ENCODE measurements at regions not wholly inside any gene's neighbourhood (a gene's known extent, or its start where the extent isn't known, plus 50 kb on each side); places are given as distances from the start of the nearest gene placed in this dataset.
A peak's percentile ranks its signal among the peaks of the same experiment; 100 is the strongest.

- no peak for DNase-seq (ENCODE audit: low read depth, low spot score)
Measured at GRCh38 chr3:40989141-40990061, 209.9 kb upstream of the CTNNB1 start.

DNA sequence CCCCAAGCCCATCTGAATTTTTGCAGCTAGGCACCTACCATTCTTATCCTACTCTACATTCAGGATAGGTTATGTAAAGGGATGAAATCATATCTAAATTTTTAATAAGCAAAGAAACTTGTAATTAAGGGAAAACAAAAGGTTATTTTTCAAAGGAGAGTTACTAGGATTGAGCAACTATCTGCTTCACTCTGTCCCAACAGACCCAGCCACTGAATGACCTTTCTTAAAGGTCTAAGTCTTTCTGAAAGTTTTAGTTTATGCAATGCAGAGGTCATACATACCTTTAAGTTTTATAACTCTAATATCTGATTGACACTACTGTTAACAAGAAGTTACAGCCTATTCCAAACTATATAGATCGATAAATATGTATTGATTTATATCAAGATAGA is 209.2 kb upstream of the CTNNB1 start:
- DNase-seq (ENCODE audit: low read depth, low spot score): no peak

GRCh38 chr3:40992023-40992422 is 207.3 kb upstream of the CTNNB1 start:
- no peak for DNase-seq (ENCODE audit: low read depth, low spot score)

DNA sequence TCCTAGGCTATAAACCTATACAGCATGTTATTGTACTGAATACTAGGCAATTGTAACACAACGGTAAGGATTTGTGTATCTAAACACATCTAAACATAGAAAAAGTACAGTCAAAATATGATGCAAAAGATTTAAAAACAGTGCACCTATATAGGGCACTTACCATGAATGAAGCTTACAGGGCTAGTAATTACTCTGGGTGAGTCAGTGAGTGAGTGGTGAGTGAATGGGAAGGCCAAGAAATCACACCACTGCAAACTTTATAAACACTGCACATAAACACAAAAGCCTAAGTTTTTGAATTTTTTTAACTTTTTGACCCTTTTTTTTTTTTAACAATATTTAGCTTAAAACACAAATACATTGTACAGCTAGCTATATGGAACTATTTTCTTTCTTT is 204.7 kb upstream of the CTNNB1 start:
- DNase-seq (ENCODE audit: low read depth, low spot score): no peak

- DNase-seq (ENCODE audit: low read depth, low spot score): no peak
Measured at GRCh38 chr3:40995271-40995670, 204.0 kb upstream of the CTNNB1 start.

DNA sequence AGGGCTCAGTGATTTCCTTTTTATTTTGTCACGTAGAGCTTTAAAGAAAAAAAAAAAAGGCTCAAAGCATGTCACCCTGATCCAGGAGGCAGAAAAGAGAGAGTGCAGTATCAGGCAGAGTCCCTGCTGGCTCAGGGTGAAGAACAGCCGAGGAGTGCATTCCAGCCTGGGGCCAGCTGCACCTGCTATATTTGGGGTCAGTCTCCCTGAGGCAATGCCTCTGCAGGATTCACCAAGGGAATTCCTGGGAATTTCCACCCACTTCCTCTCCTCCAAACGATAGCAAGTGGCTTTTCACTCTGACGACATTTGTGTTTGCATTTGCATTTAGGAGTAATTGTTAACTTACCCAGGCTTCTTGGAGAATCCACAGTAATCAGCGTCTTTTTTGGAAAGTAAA is 202.9 kb upstream of the CTNNB1 start:
- peak; percentile 25 for DNase-seq (ENCODE audit: low read depth, low spot score)

GRCh38 chr3:40996827-40997710 is 202.2 kb upstream of the CTNNB1 start:
- no peak for DNase-seq (ENCODE audit: low read depth, low spot score)

DNA sequence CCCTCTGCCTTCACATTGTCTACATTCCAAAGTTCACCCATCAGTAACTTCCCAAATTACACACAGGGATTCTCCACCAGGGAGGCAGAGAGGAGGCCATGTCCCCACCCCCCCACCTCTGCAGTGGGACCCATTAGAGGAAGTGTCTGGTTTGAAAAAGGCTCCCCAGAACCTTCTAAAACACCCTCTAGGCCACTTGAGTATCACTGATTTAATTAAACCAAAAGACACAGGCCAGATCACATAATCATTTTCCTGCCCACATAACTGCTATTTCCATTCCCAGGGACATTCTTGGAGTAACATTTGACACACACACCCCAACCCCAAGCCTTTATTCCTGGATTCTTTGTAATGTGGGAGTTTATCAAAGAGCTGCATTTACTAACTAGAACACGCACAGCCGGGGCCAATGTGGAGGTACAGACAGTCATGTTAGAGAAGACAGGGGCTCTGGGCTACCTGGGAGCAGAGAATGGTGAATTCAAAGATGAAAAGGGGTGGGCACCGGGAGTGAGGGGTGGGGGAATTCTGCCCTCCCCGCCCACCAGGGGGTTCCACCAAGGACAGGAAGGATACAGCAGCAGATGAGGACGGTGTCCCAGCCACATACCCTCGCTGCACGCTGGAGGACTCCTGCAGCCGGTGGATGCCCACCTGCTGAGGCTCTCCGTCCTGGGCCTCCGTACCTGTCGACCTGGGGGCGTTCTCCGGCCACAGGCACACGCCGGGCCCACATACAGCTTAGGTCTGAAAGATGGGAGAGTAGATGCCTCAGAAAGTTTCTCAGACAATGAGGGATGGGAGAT is 201.4 kb upstream of the CTNNB1 start:
- no peak for DNase-seq (ENCODE audit: low read depth, low spot score)

- DNase-seq (ENCODE audit: low read depth, low spot score): no peak
Measured at GRCh38 chr3:40999682-41000081, 199.6 kb upstream of the CTNNB1 start.

DNA sequence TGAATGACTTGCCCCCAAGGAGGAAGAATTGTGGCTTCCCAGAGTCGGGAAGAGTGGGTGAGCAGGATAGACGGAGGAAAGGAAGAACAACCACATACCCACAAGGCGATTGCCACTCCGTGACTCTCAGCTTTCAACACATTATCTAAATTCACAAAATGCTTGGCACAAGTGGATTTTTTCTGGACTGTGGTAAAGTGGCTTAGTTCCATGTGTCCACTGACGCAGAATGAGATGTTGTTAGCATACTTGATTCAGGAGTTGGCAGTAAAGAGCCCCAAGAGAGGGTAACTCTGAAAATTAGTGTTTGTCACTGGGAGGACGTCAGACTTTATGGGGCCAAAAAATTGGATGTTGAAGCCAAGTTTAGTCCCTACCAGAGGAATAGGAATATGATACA is 198.8 kb upstream of the CTNNB1 start:
- no peak for DNase-seq (ENCODE audit: low read depth, low spot score)

GRCh38 chr3:41001556-41001955 is 197.7 kb upstream of the CTNNB1 start:
- no peak for DNase-seq (ENCODE audit: low read depth, low spot score)

DNA sequence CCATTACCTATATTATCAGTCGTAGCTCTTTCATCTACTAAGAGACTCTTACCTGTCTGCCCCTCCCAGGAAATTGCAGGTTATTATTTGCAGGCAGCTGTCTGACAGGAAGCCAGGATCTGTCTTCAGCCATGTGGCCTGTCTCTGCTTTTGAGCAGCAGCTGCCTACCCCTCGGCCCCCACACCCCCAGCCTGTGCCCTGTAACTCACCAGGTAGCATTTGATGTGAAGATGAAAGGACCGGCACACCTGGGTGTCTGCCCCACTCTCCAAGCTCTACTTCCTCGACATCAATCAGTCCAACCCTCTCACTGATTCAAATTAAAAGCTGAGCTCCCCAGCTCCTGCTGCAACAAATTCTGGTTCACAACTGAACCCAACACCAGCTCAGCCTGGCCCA is 197.2 kb upstream of the CTNNB1 start:
- DNase-seq (ENCODE audit: low read depth, low spot score): no peak

- DNase-seq (ENCODE audit: low read depth, low spot score): no peak
Measured at GRCh38 chr3:41007399-41007798, 191.9 kb upstream of the CTNNB1 start.

GRCh38 chr3:41011854-41012253 is 187.5 kb upstream of the CTNNB1 start:
- no peak for DNase-seq (ENCODE audit: low read depth, low spot score)

- DNase-seq (ENCODE audit: low read depth, low spot score): no peak
Measured at GRCh38 chr3:41018855-41019254, 180.4 kb upstream of the CTNNB1 start.

DNA sequence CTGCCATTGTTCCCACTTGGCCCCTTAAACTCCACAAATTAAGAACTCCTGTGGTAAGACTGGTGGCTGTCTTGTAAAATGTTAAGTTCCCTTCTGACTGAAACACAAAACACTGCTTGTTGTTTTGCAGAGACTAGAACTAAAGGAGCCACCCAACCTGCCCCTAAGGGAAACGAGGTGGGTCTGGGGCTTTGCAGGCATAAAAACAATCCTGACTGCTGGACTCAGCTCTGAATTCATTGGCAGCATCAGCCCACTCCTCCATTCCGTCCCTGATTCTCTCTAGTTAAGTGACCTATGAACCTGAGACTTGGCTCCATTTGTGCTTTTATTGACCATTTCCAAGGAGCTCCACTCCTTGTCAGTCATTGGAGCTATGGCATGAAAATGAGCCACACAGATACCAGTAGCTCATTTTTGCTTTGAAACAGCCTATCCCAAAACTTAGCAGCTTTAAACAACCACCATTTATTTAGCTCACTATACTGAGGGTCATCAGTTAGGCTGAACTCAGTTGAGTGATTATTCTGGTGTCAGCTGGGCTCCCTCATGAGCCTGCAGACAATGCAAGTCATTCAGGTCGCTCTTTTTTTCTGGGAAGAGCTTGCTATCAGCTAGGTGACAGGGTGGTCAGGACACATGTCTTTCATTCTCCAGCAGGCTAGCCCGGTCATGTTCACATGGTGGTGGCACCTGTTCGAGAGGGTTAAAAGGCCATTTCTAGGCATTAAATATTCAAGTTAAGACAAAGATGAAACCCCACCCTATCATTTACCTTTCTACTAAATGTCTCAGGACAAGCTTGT is 175.1 kb upstream of the CTNNB1 start:
- no peak for DNase-seq (ENCODE audit: low read depth, low spot score)

DNA sequence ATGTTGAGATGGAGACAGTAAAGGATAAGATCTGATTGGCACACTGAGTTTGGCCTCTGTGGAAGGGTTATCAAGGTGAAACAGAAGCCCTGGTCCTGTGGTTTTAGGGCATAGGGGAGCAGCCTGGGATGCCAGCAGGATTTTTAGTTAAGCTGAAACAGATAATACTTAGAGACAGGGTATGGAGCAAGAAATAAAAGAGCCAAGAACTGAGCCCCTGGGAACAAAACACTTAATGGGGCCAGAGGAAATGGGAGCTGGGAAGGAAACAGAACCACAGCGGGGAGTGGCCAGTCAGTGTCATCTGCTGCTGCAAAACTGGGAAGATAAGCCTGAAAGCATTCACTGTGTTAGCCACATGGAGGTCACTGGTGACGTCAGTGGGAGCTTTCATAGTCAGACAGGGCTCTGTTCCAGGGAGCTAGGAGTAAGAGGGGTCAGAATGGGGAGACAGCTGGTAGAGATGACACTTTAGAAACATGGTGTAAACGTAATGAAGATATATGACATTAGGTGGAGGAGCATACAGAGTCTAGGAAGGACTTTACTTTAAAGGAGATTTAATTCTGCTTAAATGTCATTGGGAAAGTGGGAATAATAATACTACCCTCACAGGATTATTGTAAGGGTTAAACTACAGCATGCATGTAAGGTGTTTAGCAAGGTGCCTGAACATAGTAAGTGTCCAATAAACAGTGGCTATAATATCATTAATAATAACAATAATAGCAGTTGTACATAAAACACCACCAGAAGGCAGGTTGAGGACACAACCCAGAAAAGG is 172.7 kb upstream of the CTNNB1 start:
- no peak for DNase-seq (ENCODE audit: low read depth, low spot score)

GRCh38 chr3:41029356-41029755 is 169.9 kb upstream of the CTNNB1 start:
- no peak for DNase-seq (ENCODE audit: low read depth, low spot score)

GRCh38 chr3:41030220-41030619 is 169.1 kb upstream of the CTNNB1 start:
- DNase-seq (ENCODE audit: low read depth, low spot score): no peak

DNA sequence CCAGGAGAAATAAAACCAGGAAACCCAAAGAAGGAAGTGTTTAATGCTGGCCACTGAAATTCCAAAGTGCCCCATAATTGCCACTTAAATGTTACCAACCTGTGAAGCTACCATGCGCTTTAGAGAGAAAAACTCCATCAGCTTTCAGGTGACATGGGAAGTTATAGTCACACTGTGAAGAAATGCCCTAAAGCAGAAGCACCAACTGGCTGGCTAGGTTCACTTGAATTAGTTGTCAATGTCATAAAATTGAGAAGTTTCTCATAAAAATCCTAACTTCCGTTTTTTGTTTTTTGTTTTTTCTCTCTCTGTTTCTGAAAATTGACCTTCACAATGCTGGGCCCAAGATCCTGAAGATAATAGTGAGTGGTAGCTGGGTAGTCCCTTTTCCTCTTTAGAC is 167.9 kb upstream of the CTNNB1 start:
- DNase-seq (ENCODE audit: low read depth, low spot score): no peak
